GM12872 (cell line): ENCODE measurements at regions not wholly inside any gene's neighbourhood (a gene's known extent, or its start where the extent isn't known, plus 50 kb on each side); places are given as distances from the start of the nearest gene placed in this dataset.
A peak's percentile ranks its signal among the peaks of the same experiment; 100 is the strongest.

Experiments used
- TF ChIP-seq, protein P1 (sequence below): IDR thresholded peaks from 3 replicates; pipeline ENCODE4 v1.5.1; 2011; ENCODE audit warnings: low read depth, mild to moderate bottlenecking, low read length, moderate library complexity; ENCODE audit not compliant: insufficient read depth

DNA sequence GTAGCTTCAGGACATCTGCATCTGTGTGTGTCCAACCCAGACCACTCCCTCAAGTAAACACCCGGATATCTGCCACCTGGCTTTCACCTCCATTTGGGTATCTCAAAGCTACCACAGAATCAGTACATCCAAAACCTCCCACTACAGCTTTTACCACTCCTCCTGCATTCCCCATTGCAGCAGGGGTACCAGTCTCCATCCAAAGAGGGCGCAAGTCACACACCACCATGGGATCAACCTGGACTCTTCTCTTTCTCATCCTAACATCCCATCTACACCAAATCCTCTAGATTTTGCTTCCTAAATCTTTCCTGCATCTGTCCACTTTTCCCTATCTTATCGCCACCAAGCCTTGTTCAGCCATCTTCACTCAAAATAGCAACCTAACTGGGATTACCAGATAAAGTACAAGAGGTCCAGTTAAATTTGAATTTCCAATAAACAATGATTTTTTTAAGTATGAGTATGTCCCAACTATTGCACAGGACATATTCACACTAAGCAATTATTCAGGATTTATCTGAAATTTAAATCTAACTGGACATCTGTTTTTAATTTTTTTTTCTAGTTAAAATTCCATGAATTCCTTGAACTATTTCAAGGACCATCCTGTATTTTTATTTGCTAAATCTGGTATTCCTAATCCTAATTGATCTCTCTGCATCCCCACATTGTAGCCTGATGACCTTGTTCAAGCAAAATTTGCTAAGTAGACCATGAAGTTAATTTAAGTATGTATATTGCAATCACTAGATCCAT, 164.3 kb upstream of the MLN start:
- TF ChIP-seq, protein P1, sequence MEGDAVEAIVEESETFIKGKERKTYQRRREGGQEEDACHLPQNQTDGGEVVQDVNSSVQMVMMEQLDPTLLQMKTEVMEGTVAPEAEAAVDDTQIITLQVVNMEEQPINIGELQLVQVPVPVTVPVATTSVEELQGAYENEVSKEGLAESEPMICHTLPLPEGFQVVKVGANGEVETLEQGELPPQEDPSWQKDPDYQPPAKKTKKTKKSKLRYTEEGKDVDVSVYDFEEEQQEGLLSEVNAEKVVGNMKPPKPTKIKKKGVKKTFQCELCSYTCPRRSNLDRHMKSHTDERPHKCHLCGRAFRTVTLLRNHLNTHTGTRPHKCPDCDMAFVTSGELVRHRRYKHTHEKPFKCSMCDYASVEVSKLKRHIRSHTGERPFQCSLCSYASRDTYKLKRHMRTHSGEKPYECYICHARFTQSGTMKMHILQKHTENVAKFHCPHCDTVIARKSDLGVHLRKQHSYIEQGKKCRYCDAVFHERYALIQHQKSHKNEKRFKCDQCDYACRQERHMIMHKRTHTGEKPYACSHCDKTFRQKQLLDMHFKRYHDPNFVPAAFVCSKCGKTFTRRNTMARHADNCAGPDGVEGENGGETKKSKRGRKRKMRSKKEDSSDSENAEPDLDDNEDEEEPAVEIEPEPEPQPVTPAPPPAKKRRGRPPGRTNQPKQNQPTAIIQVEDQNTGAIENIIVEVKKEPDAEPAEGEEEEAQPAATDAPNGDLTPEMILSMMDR = peak; percentile 39; the same call in 2 of the 3 replicates

DNA sequence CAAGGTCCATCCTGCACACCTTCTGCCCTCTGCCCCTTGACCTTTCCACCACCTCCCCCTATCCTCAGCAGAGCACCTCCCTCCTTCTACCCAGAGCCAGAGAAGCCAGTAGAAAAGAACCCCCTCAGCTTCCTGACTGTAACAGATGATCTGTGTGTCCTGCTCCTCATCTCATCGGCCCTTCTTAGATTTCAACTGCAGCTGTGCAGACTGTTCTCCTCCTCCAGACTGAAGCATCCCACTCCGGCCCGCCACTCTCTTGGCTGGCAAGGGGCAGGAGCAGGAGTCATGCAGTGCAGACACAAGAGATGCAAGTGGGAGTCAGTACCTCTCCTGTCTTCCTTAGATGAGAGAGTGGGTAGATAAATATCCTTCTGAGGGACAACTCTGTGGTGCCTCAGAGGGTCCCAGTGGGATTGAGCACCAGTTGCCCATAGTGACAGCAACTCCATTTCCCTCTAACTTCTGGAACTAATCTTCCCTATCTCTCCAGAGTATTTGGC, 163.5 kb upstream of the MLN start:
- TF ChIP-seq, protein P1 = no peak

DNA sequence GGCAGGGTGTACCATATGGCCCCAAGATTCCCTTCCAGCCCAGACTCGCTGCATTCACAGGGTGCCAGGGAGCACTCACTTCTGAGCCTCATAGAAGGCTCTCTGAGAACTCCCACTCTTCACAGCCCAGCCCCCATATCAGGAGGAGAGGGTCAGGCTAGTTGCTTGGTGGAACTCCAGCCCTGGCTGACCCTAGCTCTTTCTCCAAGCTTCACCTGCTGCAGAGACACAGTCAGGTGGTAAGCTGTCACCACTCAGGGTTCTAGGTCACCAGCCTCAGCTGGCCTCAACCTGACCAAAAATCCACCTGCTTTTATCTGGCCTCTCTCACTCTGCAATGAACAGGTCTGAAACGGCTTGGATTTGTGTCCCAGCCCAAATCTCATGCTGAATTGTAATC, 162.7 kb upstream of the MLN start:
- TF ChIP-seq, protein P1 = no peak

DNA sequence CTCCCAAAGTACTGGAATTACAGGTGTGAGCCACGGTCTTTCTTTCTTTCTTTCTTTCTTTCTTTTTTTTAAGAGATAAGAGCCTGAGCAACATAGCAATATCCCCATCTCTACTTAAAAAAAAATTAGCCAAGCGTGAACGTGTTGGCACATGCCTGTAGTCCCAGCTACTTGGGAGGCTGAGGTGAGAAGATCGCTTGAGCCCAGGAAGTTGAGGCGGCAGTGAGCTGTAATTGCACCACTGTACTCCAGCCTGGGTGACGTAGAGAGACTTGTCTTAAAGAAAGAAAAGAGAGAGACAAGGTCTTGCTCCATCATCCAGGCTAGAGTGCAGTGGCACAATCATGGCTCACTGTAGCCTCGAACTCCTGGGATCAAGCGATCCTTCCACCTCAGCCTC, 162.0 kb upstream of the MLN start:
- TF ChIP-seq, protein P1 = no peak

DNA sequence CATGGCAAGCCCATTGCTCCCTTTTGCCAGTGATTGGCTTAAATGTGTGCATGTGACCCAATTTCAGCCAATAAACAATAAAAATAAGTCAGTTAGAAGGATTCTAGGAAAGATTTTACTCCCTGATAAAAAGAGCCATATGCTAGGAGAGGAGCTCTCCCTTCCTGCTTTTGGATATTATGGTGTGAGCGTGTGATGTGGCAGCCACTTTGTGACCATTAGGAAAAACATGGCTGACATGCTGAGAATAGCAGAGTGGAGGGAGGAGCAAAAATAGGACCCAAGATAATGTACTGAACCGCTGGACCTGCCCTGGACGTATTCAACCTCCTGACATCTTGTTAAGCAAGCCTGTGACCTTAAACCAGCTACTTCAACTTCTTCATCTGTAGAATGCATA, 160.6 kb upstream of the MLN start:
- TF ChIP-seq, protein P1 = no peak

DNA sequence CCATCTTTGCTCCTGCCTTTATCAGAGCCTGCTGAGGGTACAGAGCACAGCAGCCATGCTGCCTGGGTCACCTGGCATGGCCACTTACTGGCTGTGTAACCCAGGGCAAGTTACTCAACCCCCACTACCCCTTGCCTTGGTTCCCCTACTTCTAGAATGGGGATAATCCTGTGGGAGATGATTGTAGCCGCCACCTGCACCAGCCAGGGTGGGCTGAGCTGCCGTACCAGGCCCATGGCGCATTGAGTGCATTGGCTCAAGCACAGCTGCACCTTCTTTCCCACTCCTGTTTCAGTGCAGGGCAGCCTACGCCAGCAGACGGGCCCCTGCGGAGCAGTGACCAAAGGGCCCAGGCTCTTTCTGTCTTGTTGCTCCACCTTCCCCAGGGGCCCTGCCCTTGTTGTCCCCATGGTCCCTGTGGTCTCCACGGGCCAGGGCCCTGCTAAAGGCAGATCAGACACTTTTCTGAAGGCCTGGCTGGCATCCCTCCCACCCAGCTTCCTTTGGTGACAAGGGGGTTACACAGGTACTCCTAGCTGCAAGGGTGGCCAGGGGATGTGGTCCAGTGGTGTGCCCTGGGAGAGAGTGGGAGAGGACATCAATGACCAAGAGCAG, 159.4 kb upstream of the MLN start:
- TF ChIP-seq, protein P1 = no peak

DNA sequence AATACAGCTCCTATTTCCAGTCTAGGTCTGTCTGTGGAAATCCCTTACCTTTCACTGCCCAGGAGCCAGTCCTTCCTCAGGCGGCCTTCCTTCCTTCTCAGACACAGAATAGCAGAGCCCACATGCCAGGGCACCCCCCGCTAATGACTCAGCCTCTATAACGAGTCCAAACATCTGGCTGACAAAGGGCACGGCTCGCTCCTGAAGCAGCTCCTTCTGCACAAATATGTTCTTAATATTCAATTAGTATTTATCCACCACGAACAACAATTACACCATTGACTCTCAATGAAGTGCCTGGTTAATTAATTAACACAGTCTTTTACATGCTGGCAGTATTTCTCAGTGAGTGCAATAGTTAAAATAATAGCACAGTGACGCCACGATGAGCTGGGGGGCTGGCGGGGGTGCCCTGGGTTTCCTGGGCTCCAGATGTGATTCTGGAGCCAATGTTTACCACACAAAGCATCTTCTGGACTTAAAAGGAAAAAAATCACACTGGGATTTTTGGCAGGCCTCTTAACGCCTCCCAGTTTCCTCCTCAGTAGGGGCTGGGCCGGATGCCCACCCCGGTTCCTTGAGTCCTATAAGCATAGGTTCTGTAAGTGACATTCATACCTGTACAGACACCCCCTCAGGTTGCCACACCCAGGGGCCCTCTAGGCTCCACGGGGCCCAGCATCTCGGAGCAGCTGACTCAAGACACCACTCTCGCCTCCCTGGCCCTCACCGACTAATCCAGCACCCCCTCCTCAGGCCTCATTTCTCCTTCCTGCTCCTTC, 158.6 kb upstream of the MLN start:
- TF ChIP-seq, protein P1 = no peak
